ENCODE measurements at regions not wholly inside any gene's neighbourhood (a gene's known extent, or its start where the extent isn't known, plus 50 kb on each side); places are given as distances from the start of the nearest gene placed in this dataset.

- TF ChIP-seq, protein P1, sequence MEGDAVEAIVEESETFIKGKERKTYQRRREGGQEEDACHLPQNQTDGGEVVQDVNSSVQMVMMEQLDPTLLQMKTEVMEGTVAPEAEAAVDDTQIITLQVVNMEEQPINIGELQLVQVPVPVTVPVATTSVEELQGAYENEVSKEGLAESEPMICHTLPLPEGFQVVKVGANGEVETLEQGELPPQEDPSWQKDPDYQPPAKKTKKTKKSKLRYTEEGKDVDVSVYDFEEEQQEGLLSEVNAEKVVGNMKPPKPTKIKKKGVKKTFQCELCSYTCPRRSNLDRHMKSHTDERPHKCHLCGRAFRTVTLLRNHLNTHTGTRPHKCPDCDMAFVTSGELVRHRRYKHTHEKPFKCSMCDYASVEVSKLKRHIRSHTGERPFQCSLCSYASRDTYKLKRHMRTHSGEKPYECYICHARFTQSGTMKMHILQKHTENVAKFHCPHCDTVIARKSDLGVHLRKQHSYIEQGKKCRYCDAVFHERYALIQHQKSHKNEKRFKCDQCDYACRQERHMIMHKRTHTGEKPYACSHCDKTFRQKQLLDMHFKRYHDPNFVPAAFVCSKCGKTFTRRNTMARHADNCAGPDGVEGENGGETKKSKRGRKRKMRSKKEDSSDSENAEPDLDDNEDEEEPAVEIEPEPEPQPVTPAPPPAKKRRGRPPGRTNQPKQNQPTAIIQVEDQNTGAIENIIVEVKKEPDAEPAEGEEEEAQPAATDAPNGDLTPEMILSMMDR (IDR thresholded peaks at IDR 0.05; ENCODE audit: insufficient read depth, low read length, poor library complexity, severe bottlenecking) = no peak
- no peak for DNase-seq (ENCODE audit: extremely low read depth, insufficient read length)
- H3K36me3 ChIP-seq (ENCODE audit: control insufficient read depth, insufficient read depth, low read length) = no peaks in the 10 kb centered on the region
- no peak overlapping the region for H3K4me3 ChIP-seq (replicated peaks; ENCODE audit: low read depth, low read length)
- no peaks in the 10 kb centered on the region for H3K27me3 ChIP-seq (replicated peaks; ENCODE audit: control insufficient read depth, insufficient read depth, low read length)
Measured at GRCh38 chr4:62387808-62388207, 1187.7 kb downstream of the ADGRL3 start.

DNA sequence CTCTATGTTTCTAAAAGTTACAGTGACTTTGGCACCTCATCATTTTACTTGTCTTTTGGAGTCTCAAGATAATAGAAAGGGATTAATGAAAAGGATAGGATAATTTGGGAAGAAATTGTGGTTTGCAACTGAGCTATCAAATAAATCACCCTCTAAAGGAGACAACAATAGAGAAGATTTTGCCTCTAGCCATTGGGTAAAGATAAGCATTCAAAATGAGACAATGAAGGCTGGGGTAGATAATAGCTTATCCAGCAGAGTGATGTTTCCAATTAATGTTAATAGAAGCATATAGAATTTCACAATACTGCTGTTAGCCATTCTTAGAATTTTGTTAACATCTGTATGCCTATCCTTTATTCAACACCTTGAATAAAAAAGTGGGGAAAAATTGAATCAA, 1177.6 kb downstream of the ADGRL3 start:
- H3K4me3 ChIP-seq (replicated peaks; ENCODE audit: low read depth, low read length) = no peak overlapping the region
- DNase-seq (ENCODE audit: extremely low read depth, insufficient read length) = no peak
- H3K27me3 ChIP-seq (replicated peaks; ENCODE audit: control insufficient read depth, insufficient read depth, low read length) = no peaks in the 10 kb centered on the region
- no peaks in the 10 kb centered on the region for H3K36me3 ChIP-seq (ENCODE audit: control insufficient read depth, insufficient read depth, low read length)
- TF ChIP-seq, protein P1 (IDR thresholded peaks at IDR 0.05; ENCODE audit: insufficient read depth, low read length, poor library complexity, severe bottlenecking) = no peak

DNA sequence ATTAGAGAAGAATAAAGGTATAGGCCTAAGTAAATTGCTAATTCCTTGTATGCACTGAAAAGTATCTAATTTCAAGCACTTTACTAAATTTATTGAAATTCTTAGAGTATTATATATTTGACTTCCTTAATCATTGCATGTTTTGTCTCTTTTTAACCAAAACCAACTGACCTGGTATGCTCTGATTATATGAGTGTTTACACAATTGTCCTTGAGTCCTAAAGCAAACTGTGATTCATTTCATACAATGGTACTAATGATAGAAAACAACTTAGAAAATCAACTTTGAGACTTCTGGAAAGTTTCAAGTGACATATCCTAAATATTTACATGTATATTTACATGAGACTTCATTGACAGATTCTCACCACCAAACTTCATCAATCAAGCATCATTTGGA, 1177.1 kb downstream of the ADGRL3 start:
- DNase-seq (ENCODE audit: extremely low read depth, insufficient read length) = no peak
- H3K4me3 ChIP-seq (replicated peaks; ENCODE audit: low read depth, low read length) = no peak overlapping the region
- no peaks in the 10 kb centered on the region for H3K27me3 ChIP-seq (replicated peaks; ENCODE audit: control insufficient read depth, insufficient read depth, low read length)
- TF ChIP-seq, protein P1 (IDR thresholded peaks at IDR 0.05; ENCODE audit: insufficient read depth, low read length, poor library complexity, severe bottlenecking) = no peak
- H3K36me3 ChIP-seq (ENCODE audit: control insufficient read depth, insufficient read depth, low read length) = no peaks in the 10 kb centered on the region

DNA sequence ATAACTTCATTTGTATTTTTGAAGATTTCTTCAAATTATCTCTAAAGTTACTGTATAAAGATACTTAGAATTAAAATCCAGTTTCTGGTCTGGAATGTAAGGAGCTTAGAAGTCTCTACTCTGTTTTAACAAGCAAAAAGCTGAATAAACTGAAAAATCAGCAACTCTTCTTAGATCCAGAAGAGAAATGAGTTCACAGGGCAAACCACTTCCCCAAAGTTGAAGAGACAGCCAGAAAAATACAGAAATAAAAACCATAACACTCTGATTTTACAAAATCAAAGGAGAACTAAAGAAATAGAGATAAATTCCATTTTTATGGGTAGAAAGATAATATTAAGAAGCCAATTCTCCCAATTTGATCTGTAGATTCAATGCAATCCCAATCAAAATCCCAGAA, 1166.8 kb downstream of the ADGRL3 start:
- H3K27me3 ChIP-seq (replicated peaks; ENCODE audit: control insufficient read depth, insufficient read depth, low read length) = no peaks in the 10 kb centered on the region
- no peak overlapping the region for H3K4me3 ChIP-seq (replicated peaks; ENCODE audit: low read depth, low read length)
- TF ChIP-seq, protein P1 (IDR thresholded peaks at IDR 0.05; ENCODE audit: insufficient read depth, low read length, poor library complexity, severe bottlenecking) = no peak
- no peak for DNase-seq (ENCODE audit: extremely low read depth, insufficient read length)
- no peaks in the 10 kb centered on the region for H3K36me3 ChIP-seq (ENCODE audit: control insufficient read depth, insufficient read depth, low read length)

DNA sequence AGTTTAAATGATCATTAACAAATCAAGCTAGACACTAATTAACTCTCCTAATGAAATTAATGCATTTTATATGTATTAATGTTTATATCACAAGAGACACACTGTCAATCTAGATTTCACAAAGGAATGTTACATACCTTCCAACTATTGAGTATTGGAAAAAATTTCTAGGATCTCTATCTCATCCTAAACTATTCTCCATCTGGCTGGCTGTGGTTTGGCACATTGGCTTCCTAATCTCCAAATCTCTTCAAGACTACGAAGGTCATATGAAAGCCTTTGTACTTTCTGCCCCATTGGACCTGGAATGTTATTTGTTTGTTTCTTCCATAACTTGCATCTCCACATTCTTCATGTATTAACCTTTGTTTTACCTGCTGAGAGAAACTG, 1160.0 kb downstream of the ADGRL3 start:
- no peak for DNase-seq (ENCODE audit: extremely low read depth, insufficient read length)
- no peak overlapping the region for H3K4me3 ChIP-seq (replicated peaks; ENCODE audit: low read depth, low read length)
- no peaks in the 10 kb centered on the region for H3K36me3 ChIP-seq (ENCODE audit: control insufficient read depth, insufficient read depth, low read length)
- TF ChIP-seq, protein P1 (IDR thresholded peaks at IDR 0.05; ENCODE audit: insufficient read depth, low read length, poor library complexity, severe bottlenecking) = no peak
- H3K27me3 ChIP-seq (replicated peaks; ENCODE audit: control insufficient read depth, insufficient read depth, low read length) = no peaks in the 10 kb centered on the region

DNA sequence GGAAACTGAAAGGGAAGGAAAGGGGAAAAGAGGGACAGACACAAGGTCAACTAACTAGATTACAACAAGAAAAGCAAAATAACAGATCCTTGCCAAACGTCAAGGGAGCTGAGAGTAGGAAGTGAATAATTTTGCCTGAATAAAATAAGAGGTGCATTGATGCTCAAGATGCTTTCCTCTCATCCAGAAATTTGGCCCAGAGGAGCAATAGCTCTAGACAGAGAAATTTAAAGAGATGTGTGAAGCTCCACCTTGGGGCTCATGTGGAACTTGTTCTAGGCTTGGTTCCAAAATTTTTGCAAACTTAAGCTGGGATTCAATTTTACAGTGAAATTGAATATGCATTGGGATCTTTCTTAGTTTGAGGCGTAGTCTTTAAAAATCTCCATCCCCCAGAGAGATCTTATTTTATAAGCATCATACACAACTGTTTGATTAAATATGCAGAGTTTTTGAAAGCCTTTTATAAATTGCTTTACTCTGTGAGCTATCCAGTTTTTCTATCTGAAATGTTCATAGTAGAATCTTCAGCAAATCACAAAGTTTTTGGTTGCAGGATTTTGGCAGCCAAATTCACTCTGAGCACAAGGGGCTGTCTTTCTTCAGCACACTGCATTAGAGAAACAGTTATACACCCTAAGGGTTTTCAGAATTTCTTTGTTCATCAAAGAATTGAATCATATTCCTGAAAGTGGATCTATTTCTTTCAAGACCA, 1159.5 kb downstream of the ADGRL3 start:
- Histone ChIP-seq H3K4me3 (replicated peaks; ENCODE audit: low read depth, low read length) (no peak overlapping the region), H3K27me3 (replicated peaks; ENCODE audit: control insufficient read depth, insufficient read depth, low read length) (no peaks in the 10 kb centered on the region), H3K36me3 (ENCODE audit: control insufficient read depth, insufficient read depth, low read length) (no peaks in the 10 kb centered on the region)
- TF ChIP-seq, protein P1 (IDR thresholded peaks at IDR 0.05; ENCODE audit: insufficient read depth, low read length, poor library complexity, severe bottlenecking) = no peak
- DNase-seq (ENCODE audit: extremely low read depth, insufficient read length) = no peak

Measured in GM06990 (cell line).